ENCODE measurements at regions not wholly inside any gene's neighbourhood (a gene's known extent, or its start where the extent isn't known, plus 50 kb on each side); places are given as distances from the start of the nearest gene placed in this dataset.

GRCh38 chr2:226378753-226379705 is 420.6 kb downstream of the IRS1 start:
- no peak for DNase-seq (ENCODE audit: low spot score)

- DNase-seq (ENCODE audit: low spot score) = no peak
These were observed 423.0 kb downstream of the IRS1 start for GRCh38 chr2:226376516-226377180.

- DNase-seq (ENCODE audit: low spot score) = no peak
These were observed 432.7 kb downstream of the IRS1 start for GRCh38 chr2:226366920-226367319.

- no peak for DNase-seq (ENCODE audit: low spot score)
These were observed 435.4 kb downstream of the IRS1 start for GRCh38 chr2:226364217-226364616.

- DNase-seq (ENCODE audit: low spot score) = no peak
These were observed 436.6 kb downstream of the IRS1 start for GRCh38 chr2:226362980-226363379.

GRCh38 chr2:226360658-226361057 is 439.0 kb downstream of the IRS1 start:
- DNase-seq (ENCODE audit: low spot score) = no peak

- DNase-seq (ENCODE audit: low spot score) = no peak
These were observed 440.9 kb downstream of the IRS1 start for GRCh38 chr2:226358688-226359087.

GRCh38 chr2:226357816-226358215 is 441.8 kb downstream of the IRS1 start:
- no peak for DNase-seq (ENCODE audit: low spot score)

- DNase-seq (ENCODE audit: low spot score) = no peak
These were observed 444.0 kb downstream of the IRS1 start for GRCh38 chr2:226355600-226355999.

- DNase-seq (ENCODE audit: low spot score) = no peak
These were observed 445.2 kb downstream of the IRS1 start for GRCh38 chr2:226354434-226354833.

- no peak for DNase-seq (ENCODE audit: low spot score)
These were observed 446.6 kb downstream of the IRS1 start for GRCh38 chr2:226352941-226353560.

GRCh38 chr2:226351711-226352110 is 447.9 kb downstream of the IRS1 start:
- no peak for DNase-seq (ENCODE audit: low spot score)

GRCh38 chr2:226339616-226340015 is 460.0 kb downstream of the IRS1 start:
- DNase-seq (ENCODE audit: low spot score) = no peak

GRCh38 chr2:226338825-226339224 is 460.8 kb downstream of the IRS1 start:
- no peak for DNase-seq (ENCODE audit: low spot score)

GRCh38 chr2:226337941-226338600 is 461.5 kb downstream of the IRS1 start:
- no peak for DNase-seq (ENCODE audit: low spot score)

GRCh38 chr2:226336283-226336682 is 463.3 kb downstream of the IRS1 start:
- DNase-seq (ENCODE audit: low spot score) = no peak

- DNase-seq (ENCODE audit: low spot score) = no peak
These were observed 464.5 kb downstream of the IRS1 start for GRCh38 chr2:226334981-226335720.

GRCh38 chr2:226333388-226333787 is 466.2 kb downstream of the IRS1 start:
- no peak for DNase-seq (ENCODE audit: low spot score)

- no peak for DNase-seq (ENCODE audit: low spot score)
These were observed 469.4 kb downstream of the IRS1 start for GRCh38 chr2:226330206-226330605.

- DNase-seq (ENCODE audit: low spot score) = no peak
These were observed 470.4 kb downstream of the IRS1 start for GRCh38 chr2:226329180-226329579.

GRCh38 chr2:226327830-226328229 is 471.8 kb downstream of the IRS1 start:
- DNase-seq (ENCODE audit: low spot score) = no peak

GRCh38 chr2:226325526-226325925 is 474.1 kb downstream of the IRS1 start:
- no peak for DNase-seq (ENCODE audit: low spot score)
